ENCODE measurements at regions not wholly inside any gene's neighbourhood (a gene's known extent, or its start where the extent isn't known, plus 50 kb on each side); places are given as distances from the start of the nearest gene placed in this dataset.

- BruUV-seq (replicated peaks): no TSS peak
- Histone ChIP-seq H3K9me3 (replicated peaks; ENCODE audit: control insufficient read depth, insufficient read depth, low read depth, low read length) (no peaks in the 10 kb centered on the region; the same call in 1 of the 2 replicates), H2AFZ (ENCODE audit: low read depth, low read length) (no peak overlapping the region), H3K4me2 (ENCODE audit: insufficient read depth, low read length) (no peak overlapping the region), H3K9me1 (ENCODE audit: control insufficient read depth, insufficient read depth, low read length) (no peaks in the 10 kb centered on the region), H3K79me2 (ENCODE audit: control insufficient read depth, insufficient read depth, low read length) (no peaks in the 10 kb centered on the region), H3K36me3 (ENCODE audit: control insufficient read depth, insufficient read depth, low read length) (no peaks in the 10 kb centered on the region), H3K4me3 (no peak overlapping the region), H3K4me1 (replicated peaks in 1 of 2; ENCODE audit: control insufficient read depth in 2 of 2, insufficient read depth in 2 of 2, low read length in 2 of 2) (no peaks in the 10 kb centered on the region), H4K20me1 (replicated peaks; ENCODE audit: control insufficient read depth, insufficient read depth, low read length) (no peaks in the 10 kb centered on the region), H3K27me3 (ENCODE audit: control insufficient read depth in 2 of 2, insufficient read depth in 2 of 2, low read length in 2 of 2) (no peaks in the 10 kb centered on the region), H3K9ac (ENCODE audit: insufficient read depth in 1 of 2, low read depth in 2 of 2, low read length in 2 of 2) (no peak overlapping the region), H3K27ac (ENCODE audit: extremely low read depth, low read depth, low read length) (no peak overlapping the region)
- intact Hi-C loops (cut with micrococcal nuclease): no loop called here
- no peak for FAIRE-seq
- 0% methylated on average over 2 of the region's 2 CpGs for WGBS (ENCODE audit: insufficient coverage, low coverage, missing lambda C conversion rate)
- ChIA-PET CTCF (ENCODE audit: low intra/inter-chr PET ratio) (no interaction called here), POLR2A (no interaction called here)
- no peak for DNase-seq (ENCODE audit: extremely low read depth in 1 of 4, low spot score in 3 of 4)
- ATAC-seq: no peak
- in situ Hi-C loops (cut with MboI): no loop called here
- TF ChIP-seq ZSCAN29 (IDR thresholded peaks at IDR 0.05): no peak
- TF ChIP-seq, protein P1, sequence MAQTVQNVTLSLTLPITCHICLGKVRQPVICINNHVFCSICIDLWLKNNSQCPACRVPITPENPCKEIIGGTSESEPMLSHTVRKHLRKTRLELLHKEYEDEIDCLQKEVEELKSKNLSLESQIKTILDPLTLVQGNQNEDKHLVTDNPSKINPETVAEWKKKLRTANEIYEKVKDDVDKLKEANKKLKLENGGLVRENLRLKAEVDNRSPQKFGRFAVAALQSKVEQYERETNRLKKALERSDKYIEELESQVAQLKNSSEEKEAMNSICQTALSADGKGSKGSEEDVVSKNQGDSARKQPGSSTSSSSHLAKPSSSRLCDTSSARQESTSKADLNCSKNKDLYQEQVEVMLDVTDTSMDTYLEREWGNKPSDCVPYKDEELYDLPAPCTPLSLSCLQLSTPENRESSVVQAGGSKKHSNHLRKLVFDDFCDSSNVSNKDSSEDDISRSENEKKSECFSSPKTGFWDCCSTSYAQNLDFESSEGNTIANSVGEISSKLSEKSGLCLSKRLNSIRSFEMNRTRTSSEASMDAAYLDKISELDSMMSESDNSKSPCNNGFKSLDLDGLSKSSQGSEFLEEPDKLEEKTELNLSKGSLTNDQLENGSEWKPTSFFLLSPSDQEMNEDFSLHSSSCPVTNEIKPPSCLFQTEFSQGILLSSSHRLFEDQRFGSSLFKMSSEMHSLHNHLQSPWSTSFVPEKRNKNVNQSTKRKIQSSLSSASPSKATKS (CRISPR knock-in tag; IDR thresholded peaks at IDR 0.05): no peak
- TF ChIP-seq ZNF175 (CRISPR knock-in tag; IDR thresholded peaks at IDR 0.05; ENCODE audit: low read depth): no peak
- TF ChIP-seq ATF7 (IDR thresholded peaks at IDR 0.05): no peak
- TF ChIP-seq POLR2G (IDR thresholded peaks at IDR 0.05; ENCODE audit: low read depth, low read length): no peak
- no peak for TF ChIP-seq PPARD (CRISPR knock-in tag; IDR thresholded peaks at IDR 0.05)
- TF ChIP-seq SNIP1 (IDR thresholded peaks at IDR 0.05; ENCODE audit: low read depth): no peak
- TF ChIP-seq GTF2F1 (IDR thresholded peaks at IDR 0.05; ENCODE audit: low read depth, low read length): no peak
- no peak for TF ChIP-seq ZNF57 (CRISPR knock-in tag; IDR thresholded peaks at IDR 0.05)
- TF ChIP-seq EWSR1 (IDR thresholded peaks at IDR 0.05; ENCODE audit: borderline replicate concordance, low read depth, partially characterized antibody): no peak
- no peak for TF ChIP-seq ZNF583 (CRISPR knock-in tag; IDR thresholded peaks at IDR 0.05)
- no peak for TF ChIP-seq HNRNPL (IDR thresholded peaks at IDR 0.05; ENCODE audit: low read depth, low read length)
- TF ChIP-seq ZNF561 (CRISPR knock-in tag; conservative IDR thresholded peaks at IDR 0.05): no peak
- no peak for TF ChIP-seq ZNF184 (CRISPR knock-in tag; IDR thresholded peaks at IDR 0.05)
- no peak for TF ChIP-seq ATF2 (CRISPR knock-in tag; IDR thresholded peaks at IDR 0.05)
- TF ChIP-seq FOXA1 (IDR thresholded peaks at IDR 0.05; ENCODE audit: borderline replicate concordance): no peak
Observed at GRCh38 chr21:28614791-28615190, 377.9 kb downstream of the LTN1 start.
